Loucy (cell line): ENCODE measurements at regions not wholly inside any gene's neighbourhood (a gene's known extent, or its start where the extent isn't known, plus 50 kb on each side); places are given as distances from the start of the nearest gene placed in this dataset.

ENCODE experiments used
- H2AFZ ChIP-seq: fragments of 200-600 bp; sonication (generic); 2 replicates; pipeline ENCODE4 v1.6.0; 2016; ENCODE audit warnings: antibody characterized with exemption, mild to moderate bottlenecking, low read length, moderate library complexity
- H3F3A ChIP-seq: fragments of 200-600 bp; 2 replicates; pipeline ENCODE4 v1.6.0; 2016; ENCODE audit warnings: antibody characterized with exemption, low read depth, mild to moderate bottlenecking
- H3K27me3 ChIP-seq: fragments of 200-600 bp; sonication (generic); 2 replicates; pipeline ENCODE4 v1.6.1; 2014; ENCODE audit warnings: low read length, mild to moderate bottlenecking; ENCODE audit not compliant: insufficient read depth, poor library complexity, severe bottlenecking
- H3K36me3 ChIP-seq: fragments of 200-600 bp; sonication (generic); 2 replicates; pipeline ENCODE4 v1.6.1; 2016; ENCODE audit warnings: low read length; ENCODE audit not compliant: insufficient read depth
- H3K4me1 ChIP-seq: fragments of 200-600 bp; sonication (generic); 2 replicates; pipeline ENCODE4 v1.5.1; 2014; ENCODE audit warnings: low read length, mild to moderate bottlenecking; ENCODE audit not compliant: insufficient read depth, poor library complexity, severe bottlenecking
- H3K4me2 ChIP-seq: fragments of 200-600 bp; sonication (generic); 2 replicates; pipeline ENCODE4 v1.6.0; 2014; ENCODE audit warnings: antibody characterized with exemption, low read length, low read depth, mild to moderate bottlenecking; ENCODE audit not compliant: poor library complexity, severe bottlenecking
- H3K4me3 ChIP-seq: fragments of 200-600 bp; sonication (generic); 2 replicates; pipeline ENCODE4 v1.5.1; 2014; ENCODE audit warnings: low read length, mild to moderate bottlenecking, mixed read lengths; ENCODE audit not compliant: poor library complexity, severe bottlenecking
- H3K79me2 ChIP-seq: fragments of 200-600 bp; sonication (generic); 2 replicates; pipeline ENCODE4 v1.6.1; 2014; ENCODE audit warnings: low read length; ENCODE audit not compliant: insufficient read depth
- H3K9ac ChIP-seq: fragments of 200-600 bp; sonication (generic); 2 replicates; pipeline ENCODE4 v1.6.0; 2014; ENCODE audit warnings: mild to moderate bottlenecking, low read depth, low read length, moderate library complexity; ENCODE audit not compliant: poor library complexity, severe bottlenecking
- H3K9me2 ChIP-seq: fragments of 200-600 bp; sonication (generic); replicated peaks from 2 replicates; pipeline ENCODE4 v1.6.1; 2016; ENCODE audit warnings: low read depth, low read length, mixed read lengths
- H3K9me3 ChIP-seq: fragments of 200-600 bp; sonication (generic); 2 replicates; pipeline ENCODE4 v1.6.1; 2014; ENCODE audit warnings: mild to moderate bottlenecking, antibody characterized with exemption, low read length, low read depth; ENCODE audit not compliant: insufficient read depth
- H4K20me1 ChIP-seq: fragments of 200-600 bp; sonication (generic); 2 replicates; pipeline ENCODE4 v1.6.0; 2014; ENCODE audit warnings: antibody characterized with exemption, low read length, mild to moderate bottlenecking; ENCODE audit not compliant: insufficient read depth, poor library complexity, severe bottlenecking
- EZH2phosphoT487 ChIP-seq: fragments of 200-600 bp; IDR thresholded peaks from 2 replicates; pipeline ENCODE4 v1.6.1; 2018; ENCODE audit warnings: antibody characterized with exemption, mild to moderate bottlenecking, moderate library complexity, borderline replicate concordance
- TF ChIP-seq, protein P1 (sequence below): fragments of 200-600 bp; sonication (generic); conservative IDR thresholded peaks from 2 replicates; pipeline ENCODE4 v1.5.1; 2014; ENCODE audit warnings: mild to moderate bottlenecking, antibody characterized with exemption, low read length

DNA sequence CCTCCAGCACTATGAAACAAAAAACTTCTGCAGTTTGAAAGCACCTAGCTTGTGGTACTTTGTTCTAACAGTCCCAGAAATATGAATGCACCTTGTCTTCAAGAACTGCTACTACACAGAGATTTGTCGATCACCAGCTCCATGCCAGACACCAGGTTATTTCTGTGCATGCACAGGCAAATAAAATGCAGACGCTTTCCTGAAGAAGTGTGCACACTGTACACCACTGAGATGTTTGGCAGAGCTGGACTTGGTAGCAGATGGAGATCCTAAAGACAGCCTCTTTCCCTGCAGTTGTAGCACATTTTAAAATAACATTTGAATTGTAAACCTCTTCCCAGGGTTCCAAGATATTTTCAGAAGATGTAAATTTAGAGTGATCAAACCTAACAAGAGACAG is 730.0 kb downstream of the MTRR start:
- no peak overlapping the region for H3K4me2 ChIP-seq
- H3F3A ChIP-seq: no peaks in the 10 kb centered on the region
- H4K20me1 ChIP-seq: no peaks in the 10 kb centered on the region
- no peaks in the 10 kb centered on the region for H3K36me3 ChIP-seq
- peaks cover 3% of the 10 kb centered on the region; the same call in 1 of the 2 replicates for H3K9me3 ChIP-seq
- TF ChIP-seq EZH2phosphoT487: no peak
- TF ChIP-seq, protein P1, sequence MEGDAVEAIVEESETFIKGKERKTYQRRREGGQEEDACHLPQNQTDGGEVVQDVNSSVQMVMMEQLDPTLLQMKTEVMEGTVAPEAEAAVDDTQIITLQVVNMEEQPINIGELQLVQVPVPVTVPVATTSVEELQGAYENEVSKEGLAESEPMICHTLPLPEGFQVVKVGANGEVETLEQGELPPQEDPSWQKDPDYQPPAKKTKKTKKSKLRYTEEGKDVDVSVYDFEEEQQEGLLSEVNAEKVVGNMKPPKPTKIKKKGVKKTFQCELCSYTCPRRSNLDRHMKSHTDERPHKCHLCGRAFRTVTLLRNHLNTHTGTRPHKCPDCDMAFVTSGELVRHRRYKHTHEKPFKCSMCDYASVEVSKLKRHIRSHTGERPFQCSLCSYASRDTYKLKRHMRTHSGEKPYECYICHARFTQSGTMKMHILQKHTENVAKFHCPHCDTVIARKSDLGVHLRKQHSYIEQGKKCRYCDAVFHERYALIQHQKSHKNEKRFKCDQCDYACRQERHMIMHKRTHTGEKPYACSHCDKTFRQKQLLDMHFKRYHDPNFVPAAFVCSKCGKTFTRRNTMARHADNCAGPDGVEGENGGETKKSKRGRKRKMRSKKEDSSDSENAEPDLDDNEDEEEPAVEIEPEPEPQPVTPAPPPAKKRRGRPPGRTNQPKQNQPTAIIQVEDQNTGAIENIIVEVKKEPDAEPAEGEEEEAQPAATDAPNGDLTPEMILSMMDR: no peak
- H3K4me1 ChIP-seq: no peaks in the 10 kb centered on the region
- H3K27me3 ChIP-seq: no peaks in the 10 kb centered on the region
- no peaks in the 10 kb centered on the region for H3K9me2 ChIP-seq
- no peak overlapping the region for H2AFZ ChIP-seq
- H3K9ac ChIP-seq: no peak overlapping the region
- no peak overlapping the region for H3K4me3 ChIP-seq
- H3K79me2 ChIP-seq: no peaks in the 10 kb centered on the region

DNA sequence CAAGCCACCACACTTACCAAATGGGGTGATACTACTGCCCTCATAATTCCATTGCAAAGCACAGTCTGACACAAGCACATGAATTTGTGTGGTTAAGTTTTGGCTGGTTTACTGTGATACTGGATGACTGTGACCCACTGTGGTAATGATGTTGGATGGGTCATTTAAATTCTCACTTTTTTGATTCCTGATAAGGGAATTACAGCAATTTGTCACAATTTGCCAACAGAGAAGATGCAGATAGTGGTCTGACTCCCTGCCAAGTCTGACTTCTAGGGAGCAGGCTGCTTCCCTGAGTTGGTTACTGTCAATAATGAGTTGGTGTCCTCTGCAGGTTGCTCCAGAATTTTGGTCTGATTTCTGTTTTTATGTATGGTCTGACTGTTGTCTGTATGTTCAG is 731.9 kb downstream of the MTRR start:
- Histone ChIP-seq H3K9ac (no peak overlapping the region), H3F3A (no peaks in the 10 kb centered on the region), H3K9me2 (no peaks in the 10 kb centered on the region), H3K4me3 (no peak overlapping the region), H3K4me2 (no peak overlapping the region), H3K4me1 (no peaks in the 10 kb centered on the region), H3K27me3 (no peaks in the 10 kb centered on the region), H3K36me3 (no peaks in the 10 kb centered on the region), H2AFZ (no peak overlapping the region), H3K9me3 (no peaks in the 10 kb centered on the region; the same call in 1 of the 2 replicates), H4K20me1 (no peaks in the 10 kb centered on the region), H3K79me2 (no peaks in the 10 kb centered on the region)
- TF ChIP-seq, protein P1: no peak
- TF ChIP-seq EZH2phosphoT487: no peak

- no peak overlapping the region for H3K4me2 ChIP-seq
These were observed 732.9 kb downstream of the MTRR start for GRCh38 chr5:8601831-8602354.

More at GRCh38 chr5:8601831-8602354, 732.9 kb downstream of the MTRR start:
- Histone ChIP-seq H3K79me2 (no peaks in the 10 kb centered on the region), H2AFZ (no peak overlapping the region), H3K36me3 (no peaks in the 10 kb centered on the region), H3K9me2 (no peaks in the 10 kb centered on the region), H3K9me3 (no peaks in the 10 kb centered on the region), H3K27me3 (no peaks in the 10 kb centered on the region), H3K4me1 (no peaks in the 10 kb centered on the region), H3K9ac (no peak overlapping the region), H3F3A (no peaks in the 10 kb centered on the region), H3K4me3 (no peak overlapping the region), H4K20me1 (no peaks in the 10 kb centered on the region)
- TF ChIP-seq, protein P1: no peak
- no peak for TF ChIP-seq EZH2phosphoT487
